ENCODE measurements at regions not wholly inside any gene's neighbourhood (a gene's known extent, or its start where the extent isn't known, plus 50 kb on each side); places are given as distances from the start of the nearest gene placed in this dataset.

DNA sequence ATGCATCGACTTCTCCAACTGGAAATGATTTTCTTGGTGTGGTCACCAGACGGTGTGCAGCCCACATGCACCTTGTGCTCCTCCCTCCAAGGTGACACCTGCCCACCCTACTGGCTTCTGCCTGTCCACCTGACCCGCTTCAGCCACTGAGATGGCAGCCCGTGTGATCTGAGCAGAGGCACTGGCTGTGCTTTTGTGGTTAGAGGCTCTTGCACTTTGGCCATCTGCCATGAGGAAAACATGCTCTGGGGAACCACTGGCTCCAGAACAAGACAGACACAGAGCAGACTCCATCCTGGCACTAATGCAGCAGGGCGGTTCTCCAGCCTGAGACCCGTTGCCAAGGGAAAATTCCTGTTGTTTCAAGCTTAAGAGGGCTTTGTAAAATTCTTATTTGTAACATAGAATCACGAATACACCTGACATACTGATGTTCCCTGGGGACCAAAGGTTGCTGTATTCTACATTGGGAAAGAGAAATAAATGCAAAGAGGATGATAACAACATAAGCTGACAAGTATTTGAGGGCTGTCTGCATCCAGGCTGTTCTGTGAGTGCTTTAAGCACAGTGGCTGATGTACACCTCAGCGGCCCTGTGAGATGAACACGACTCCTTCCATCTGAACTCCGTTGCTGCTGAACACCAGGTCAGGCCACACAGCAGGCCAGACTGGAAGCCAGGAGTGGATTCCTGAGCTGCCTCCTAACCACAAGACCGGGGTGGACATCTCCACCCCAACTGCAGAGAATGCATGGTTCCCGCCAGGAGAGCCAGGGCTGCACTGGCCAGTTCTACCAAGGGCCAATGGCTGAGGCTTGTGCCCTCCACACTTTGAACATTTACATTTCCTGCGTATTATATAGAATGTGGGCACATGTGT lies 820.4 kb downstream of the GALR1 start:
- Histone ChIP-seq H3K9ac (ENCODE audit: low read depth in 1 of 3, low read length in 3 of 3) (no peak overlapping the region), H3K36me3 (ENCODE audit: control insufficient read depth in 3 of 3, insufficient read depth in 3 of 3, low read length in 3 of 3) (no peaks in the 10 kb centered on the region), H3K9me3 (ENCODE audit: control insufficient read depth in 3 of 3, low read length in 3 of 3) (peaks cover 0 to 2% (median 0%) of the 10 kb centered on the region in 3 donors), H3K4me1 (ENCODE audit: control insufficient read depth in 3 of 3, insufficient read depth in 3 of 3, low read length in 3 of 3) (no peaks in the 10 kb centered on the region), H3K27me3 (ENCODE audit: control insufficient read depth in 3 of 3, insufficient read depth in 3 of 3, low read length in 3 of 3) (peaks cover 0 to 4% (median 0%) of the 10 kb centered on the region in 3 donors), H3K27ac (ENCODE audit: low read depth, low read length) (no peak overlapping the region), H3K4me3 (ENCODE audit: low read length in 3 of 3) (no peak overlapping the region)

DNA sequence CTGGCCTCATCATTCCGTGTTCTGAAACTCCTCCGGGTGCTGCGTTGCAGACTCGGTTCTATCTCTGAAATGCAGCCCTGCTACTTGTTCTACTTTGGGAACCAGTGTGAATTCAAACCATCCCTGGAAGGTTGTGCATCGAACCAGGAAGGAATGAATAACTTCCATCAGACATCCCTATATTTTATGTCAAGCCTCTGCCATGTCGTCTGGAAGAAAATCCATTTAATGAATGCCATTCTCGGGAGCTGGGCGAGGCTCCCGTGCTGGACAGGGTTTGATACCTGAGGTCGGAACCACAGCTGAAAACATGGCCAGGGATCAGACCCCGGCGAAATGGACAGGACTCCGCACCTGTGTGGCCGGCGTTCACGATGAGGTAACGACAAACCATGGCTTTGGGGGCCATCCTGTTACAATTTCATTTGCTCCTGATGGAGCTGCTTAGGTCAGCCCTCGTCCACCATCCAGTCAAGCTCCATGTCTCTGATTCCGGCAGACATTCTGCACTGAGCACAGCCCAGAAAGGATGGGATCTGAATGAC lies 821.6 kb downstream of the GALR1 start:
- H3K27me3 ChIP-seq (ENCODE audit: control insufficient read depth in 3 of 3, insufficient read depth in 3 of 3, low read length in 3 of 3), result peaks cover 0 to 4% (median 0%) of the 10 kb centered on the region in 3 donors
- no peak overlapping the region for H3K4me3 ChIP-seq (ENCODE audit: low read length in 3 of 3)
- H3K9ac ChIP-seq (ENCODE audit: low read depth in 1 of 3, low read length in 3 of 3), result no peak overlapping the region
- H3K9me3 ChIP-seq (ENCODE audit: control insufficient read depth in 3 of 3, low read length in 3 of 3), result peaks cover 0 to 2% (median 0%) of the 10 kb centered on the region in 3 donors
- H3K27ac ChIP-seq (ENCODE audit: low read depth, low read length), result no peak overlapping the region
- no peaks in the 10 kb centered on the region for H3K36me3 ChIP-seq (ENCODE audit: control insufficient read depth in 3 of 3, insufficient read depth in 3 of 3, low read length in 3 of 3)
- H3K4me1 ChIP-seq (ENCODE audit: control insufficient read depth in 3 of 3, insufficient read depth in 3 of 3, low read length in 3 of 3), result no peaks in the 10 kb centered on the region

- Histone ChIP-seq H3K9ac (ENCODE audit: low read depth in 1 of 3, low read length in 3 of 3) (no peak overlapping the region), H3K9me3 (ENCODE audit: control insufficient read depth in 3 of 3, low read length in 3 of 3) (peaks cover 0 to 2% (median 0%) of the 10 kb centered on the region in 3 donors), H3K27me3 (ENCODE audit: control insufficient read depth in 3 of 3, insufficient read depth in 3 of 3, low read length in 3 of 3) (peaks cover 0 to 4% (median 0%) of the 10 kb centered on the region in 3 donors), H3K4me3 (ENCODE audit: low read length in 3 of 3) (no peak overlapping the region), H3K27ac (ENCODE audit: low read depth, low read length) (no peak overlapping the region), H3K4me1 (ENCODE audit: control insufficient read depth in 3 of 3, insufficient read depth in 3 of 3, low read length in 3 of 3) (no peaks in the 10 kb centered on the region), H3K36me3 (ENCODE audit: control insufficient read depth in 3 of 3, insufficient read depth in 3 of 3, low read length in 3 of 3) (no peaks in the 10 kb centered on the region)
These were observed 822.1 kb downstream of the GALR1 start for GRCh38 chr18:78071776-78072175.

DNA sequence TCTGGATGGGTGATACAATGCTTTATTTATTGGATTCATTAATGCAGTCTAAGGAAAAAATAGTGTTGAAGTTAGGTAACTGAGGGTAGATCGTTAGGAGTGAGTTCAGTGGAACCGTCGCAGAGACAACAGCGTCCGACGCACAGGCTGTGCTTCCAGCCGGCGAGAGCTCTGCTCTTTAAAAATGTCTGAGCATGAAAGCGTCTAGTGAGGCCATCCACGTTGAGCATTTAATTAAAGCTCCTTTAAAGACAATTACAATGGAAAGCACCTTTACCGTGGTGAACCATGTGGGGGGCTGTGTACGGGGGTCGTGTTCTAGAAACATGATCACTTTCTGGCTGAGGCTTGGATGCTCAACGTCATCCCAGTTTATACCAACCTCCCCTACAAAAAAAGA lies 822.7 kb downstream of the GALR1 start:
- Histone ChIP-seq H3K4me1 (ENCODE audit: control insufficient read depth in 3 of 3, insufficient read depth in 3 of 3, low read length in 3 of 3) (no peaks in the 10 kb centered on the region), H3K9ac (ENCODE audit: low read depth in 1 of 3, low read length in 3 of 3) (no peak overlapping the region), H3K9me3 (ENCODE audit: control insufficient read depth in 3 of 3, low read length in 3 of 3) (peaks cover 0 to 2% (median 0%) of the 10 kb centered on the region in 3 donors), H3K27me3 (ENCODE audit: control insufficient read depth in 3 of 3, insufficient read depth in 3 of 3, low read length in 3 of 3) (peaks cover 0 to 4% (median 0%) of the 10 kb centered on the region in 3 donors), H3K4me3 (ENCODE audit: low read length in 3 of 3) (no peak overlapping the region), H3K36me3 (ENCODE audit: control insufficient read depth in 3 of 3, insufficient read depth in 3 of 3, low read length in 3 of 3) (no peaks in the 10 kb centered on the region), H3K27ac (ENCODE audit: low read depth, low read length) (no peak overlapping the region)

DNA sequence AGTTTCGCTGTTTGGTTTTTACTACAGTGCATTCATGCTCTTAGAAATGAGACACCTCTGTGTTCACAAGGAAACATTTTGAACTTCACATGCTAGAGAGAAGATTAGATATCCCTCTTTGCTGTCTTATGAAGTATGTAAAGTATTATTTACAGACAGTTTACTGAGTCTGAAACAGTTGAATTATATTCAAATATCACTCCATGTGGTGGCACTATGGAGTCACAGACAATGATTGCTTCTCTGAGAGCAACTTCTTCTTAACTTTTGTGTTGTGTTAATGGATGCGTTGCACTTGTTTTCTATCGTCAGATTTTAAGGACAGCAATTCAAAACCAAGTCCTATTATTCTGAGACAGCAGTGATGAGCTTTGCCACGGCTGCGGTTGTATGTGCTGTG lies 823.6 kb downstream of the GALR1 start:
- Histone ChIP-seq H3K36me3 (ENCODE audit: control insufficient read depth in 3 of 3, insufficient read depth in 3 of 3, low read length in 3 of 3) (no peaks in the 10 kb centered on the region), H3K9me3 (ENCODE audit: control insufficient read depth in 3 of 3, low read length in 3 of 3) (peaks cover 0 to 2% (median 0%) of the 10 kb centered on the region in 3 donors), H3K4me3 (ENCODE audit: low read length in 3 of 3) (no peak overlapping the region), H3K9ac (ENCODE audit: low read depth in 1 of 3, low read length in 3 of 3) (no peak overlapping the region), H3K27ac (ENCODE audit: low read depth, low read length) (no peak overlapping the region), H3K27me3 (ENCODE audit: control insufficient read depth in 3 of 3, insufficient read depth in 3 of 3, low read length in 3 of 3) (peaks cover 0 to 4% (median 0%) of the 10 kb centered on the region in 3 donors), H3K4me1 (ENCODE audit: control insufficient read depth in 3 of 3, insufficient read depth in 3 of 3, low read length in 3 of 3) (no peaks in the 10 kb centered on the region)

DNA sequence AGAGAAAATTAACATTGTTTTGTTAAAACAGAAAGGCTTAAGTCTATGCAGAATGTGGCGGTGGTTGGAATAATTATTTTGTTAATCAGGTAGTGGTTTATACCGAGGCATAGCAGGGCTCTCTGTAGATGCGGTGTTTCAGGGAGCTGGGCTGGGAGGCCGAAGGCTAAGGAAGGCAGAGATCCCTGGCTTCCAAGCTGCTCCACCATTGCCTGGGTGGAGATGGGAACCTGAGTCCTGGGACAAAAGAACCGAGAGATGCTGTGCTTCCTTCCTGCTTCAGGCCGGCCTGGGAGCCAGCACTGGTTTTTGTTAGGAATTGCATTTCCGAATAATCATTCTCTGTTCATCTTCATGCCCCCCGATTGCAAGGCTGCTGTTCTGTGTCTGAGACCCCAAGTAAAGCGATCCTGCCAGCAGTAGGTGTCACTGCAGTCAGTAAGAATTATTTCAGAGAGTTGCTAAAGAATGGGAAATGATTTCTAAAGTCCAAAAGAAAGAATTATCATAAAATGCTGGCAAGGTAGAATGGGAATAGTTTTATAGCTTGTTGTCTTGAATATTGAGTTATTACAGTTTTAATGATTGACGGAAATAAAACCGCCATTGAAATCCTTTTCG lies 824.9 kb downstream of the GALR1 start:
- Histone ChIP-seq H3K27me3 (ENCODE audit: control insufficient read depth in 3 of 3, insufficient read depth in 3 of 3, low read length in 3 of 3) (peaks cover 0 to 4% (median 0%) of the 10 kb centered on the region in 3 donors), H3K4me1 (ENCODE audit: control insufficient read depth in 3 of 3, insufficient read depth in 3 of 3, low read length in 3 of 3) (no peaks in the 10 kb centered on the region), H3K4me3 (ENCODE audit: low read length in 3 of 3) (no peak overlapping the region), H3K36me3 (ENCODE audit: control insufficient read depth in 3 of 3, insufficient read depth in 3 of 3, low read length in 3 of 3) (no peaks in the 10 kb centered on the region), H3K9ac (ENCODE audit: low read depth in 1 of 3, low read length in 3 of 3) (no peak overlapping the region), H3K27ac (ENCODE audit: low read depth, low read length) (no peak overlapping the region), H3K9me3 (ENCODE audit: control insufficient read depth in 3 of 3, low read length in 3 of 3) (peaks cover 0 to 2% (median 0%) of the 10 kb centered on the region in 3 donors)

GRCh38 chr18:78080081-78080480 lies 830.4 kb downstream of the GALR1 start:
- Histone ChIP-seq H3K9ac (ENCODE audit: low read depth in 1 of 3, low read length in 3 of 3) (no peak overlapping the region), H3K27ac (ENCODE audit: low read depth, low read length) (no peak overlapping the region), H3K4me1 (ENCODE audit: control insufficient read depth in 3 of 3, insufficient read depth in 3 of 3, low read length in 3 of 3) (no peaks in the 10 kb centered on the region), H3K9me3 (ENCODE audit: control insufficient read depth in 3 of 3, low read length in 3 of 3) (no peaks in the 10 kb centered on the region), H3K4me3 (ENCODE audit: low read length in 3 of 3) (no peak overlapping the region), H3K36me3 (ENCODE audit: control insufficient read depth in 3 of 3, insufficient read depth in 3 of 3, low read length in 3 of 3) (no peaks in the 10 kb centered on the region), H3K27me3 (ENCODE audit: control insufficient read depth in 3 of 3, insufficient read depth in 3 of 3, low read length in 3 of 3) (no peaks in the 10 kb centered on the region)

GRCh38 chr18:78080761-78081160 lies 831.1 kb downstream of the GALR1 start:
- Histone ChIP-seq H3K4me1 (ENCODE audit: control insufficient read depth in 3 of 3, insufficient read depth in 3 of 3, low read length in 3 of 3) (no peaks in the 10 kb centered on the region), H3K9ac (ENCODE audit: low read depth in 1 of 3, low read length in 3 of 3) (no peak overlapping the region), H3K9me3 (ENCODE audit: control insufficient read depth in 3 of 3, low read length in 3 of 3) (no peaks in the 10 kb centered on the region), H3K36me3 (ENCODE audit: control insufficient read depth in 3 of 3, insufficient read depth in 3 of 3, low read length in 3 of 3) (no peaks in the 10 kb centered on the region), H3K27me3 (ENCODE audit: control insufficient read depth in 3 of 3, insufficient read depth in 3 of 3, low read length in 3 of 3) (peaks cover 0 to 3% (median 0%) of the 10 kb centered on the region in 3 donors), H3K4me3 (ENCODE audit: low read length in 3 of 3) (no peak overlapping the region), H3K27ac (ENCODE audit: low read depth, low read length) (no peak overlapping the region)

GRCh38 chr18:78082816-78083215 lies 833.2 kb downstream of the GALR1 start:
- H3K9me3 ChIP-seq (ENCODE audit: control insufficient read depth in 3 of 3, low read length in 3 of 3), result no peaks in the 10 kb centered on the region
- no peak overlapping the region for H3K27ac ChIP-seq (ENCODE audit: low read depth, low read length)
- no peak overlapping the region for H3K4me3 ChIP-seq (ENCODE audit: low read length in 3 of 3)
- no peaks in the 10 kb centered on the region for H3K4me1 ChIP-seq (ENCODE audit: control insufficient read depth in 3 of 3, insufficient read depth in 3 of 3, low read length in 3 of 3)
- no peaks in the 10 kb centered on the region for H3K36me3 ChIP-seq (ENCODE audit: control insufficient read depth in 3 of 3, insufficient read depth in 3 of 3, low read length in 3 of 3)
- no peak overlapping the region for H3K9ac ChIP-seq (ENCODE audit: low read depth in 1 of 3, low read length in 3 of 3)
- peaks cover 0 to 3% (median 0%) of the 10 kb centered on the region in 3 donors for H3K27me3 ChIP-seq (ENCODE audit: control insufficient read depth in 3 of 3, insufficient read depth in 3 of 3, low read length in 3 of 3)
